Astrocyte (in vitro differentiated cells and primary cell): ENCODE measurements at regions not wholly inside any gene's neighbourhood (a gene's known extent, or its start where the extent isn't known, plus 50 kb on each side); places are given as distances from the start of the nearest gene placed in this dataset.

Source experiments
- DNase-seq: peaks from one replicate; pipeline ENCODE4 v3.0.0-alpha.2; 2010; ENCODE audit warnings: low read depth
- FAIRE-seq: peaks from 2 replicates; lab custom pipeline; 2011; peaks lifted over from hg19 to GRCh38; lab: Jason Lieb, UNC
- H2AFZ ChIP-seq: 2 replicates; pipeline ENCODE4 v1.6.0; 2012; ENCODE audit warnings: low read depth, low read length, inconsistent platforms
- H3K27ac ChIP-seq: 2 replicates; pipeline ENCODE4 v1.5.1; 2011; ENCODE audit warnings: low read depth, low read length, inconsistent platforms
- H3K27me3 ChIP-seq: 2 replicates; pipeline ENCODE4 v1.6.0; 2011; ENCODE audit warnings: low read length, inconsistent platforms; ENCODE audit not compliant: insufficient read depth
- H3K36me3 ChIP-seq: 2 replicates; pipeline ENCODE4 v1.5.1; 2011; ENCODE audit warnings: low read length, inconsistent platforms; ENCODE audit not compliant: insufficient read depth
- H3K4me1 ChIP-seq: 2 replicates; pipeline ENCODE4 v1.5.1; 2011; ENCODE audit warnings: low read length, inconsistent platforms; ENCODE audit not compliant: insufficient read depth
- H3K4me2 ChIP-seq: 2 replicates; pipeline ENCODE4 v1.6.0; 2012; ENCODE audit warnings: low read length, inconsistent platforms
- H3K4me3 ChIP-seq: 2 replicates; pipeline ENCODE4 v1.5.1; 2011; ENCODE audit warnings: low read depth, mild to moderate bottlenecking, low read length, inconsistent platforms; ENCODE audit not compliant: insufficient read depth
- H3K79me2 ChIP-seq: 2 replicates; pipeline ENCODE4 v1.6.0; 2012; ENCODE audit warnings: mild to moderate bottlenecking, low read length, inconsistent platforms; ENCODE audit not compliant: insufficient read depth
- H3K9ac ChIP-seq: 2 replicates; pipeline ENCODE4 v1.6.0; 2012; ENCODE audit warnings: mild to moderate bottlenecking, low read length, inconsistent platforms
- H3K9me3 ChIP-seq: 2 replicates; pipeline ENCODE4 v1.5.1; 2012; ENCODE audit warnings: low read depth, mild to moderate bottlenecking, low read length, inconsistent platforms; ENCODE audit not compliant: insufficient read depth
- H4K20me1 ChIP-seq: 2 replicates; pipeline ENCODE4 v1.6.0; 2012; ENCODE audit warnings: low read length, inconsistent platforms; ENCODE audit not compliant: insufficient read depth
- H3K27ac Mint-ChIP-seq: one replicate; pipeline ENCODE4 v1.8.0; 2021; ENCODE audit warnings: mild to moderate bottlenecking, mixed read lengths; ENCODE audit not compliant: unreplicated experiment
- H3K27me3 Mint-ChIP-seq: one replicate; pipeline ENCODE4 v1.8.0; 2021; ENCODE audit warnings: low read depth, mixed read lengths; ENCODE audit not compliant: unreplicated experiment
- H3K36me3 Mint-ChIP-seq: one replicate; pipeline ENCODE4 v1.8.0; 2021; ENCODE audit warnings: low read depth, mixed read lengths; ENCODE audit not compliant: unreplicated experiment
- H3K4me1 Mint-ChIP-seq: one replicate; pipeline ENCODE4 v1.8.0; 2021; ENCODE audit warnings: low read depth, mixed read lengths; ENCODE audit not compliant: unreplicated experiment
- H3K4me3 Mint-ChIP-seq: one replicate; pipeline ENCODE4 v1.8.0; 2021; ENCODE audit warnings: mild to moderate bottlenecking, moderate library complexity, mixed read lengths; ENCODE audit not compliant: unreplicated experiment
- H3K9me3 Mint-ChIP-seq: one replicate; pipeline ENCODE4 v1.8.0; 2021; ENCODE audit warnings: mild to moderate bottlenecking, mixed read lengths; ENCODE audit not compliant: unreplicated experiment
- EZH2 ChIP-seq: IDR thresholded peaks from 2 replicates; pipeline ENCODE4 v1.6.1; 2012; ENCODE audit warnings: mild to moderate bottlenecking, low read length, inconsistent platforms; ENCODE audit not compliant: insufficient read depth
- TF ChIP-seq, protein P1 (sequence below): IDR thresholded peaks from 2 replicates; pipeline ENCODE4 v1.5.1; 2011; ENCODE audit warnings: low read depth, mild to moderate bottlenecking, inconsistent platforms, low read length, moderate library complexity; ENCODE audit not compliant: insufficient read depth

DNA sequence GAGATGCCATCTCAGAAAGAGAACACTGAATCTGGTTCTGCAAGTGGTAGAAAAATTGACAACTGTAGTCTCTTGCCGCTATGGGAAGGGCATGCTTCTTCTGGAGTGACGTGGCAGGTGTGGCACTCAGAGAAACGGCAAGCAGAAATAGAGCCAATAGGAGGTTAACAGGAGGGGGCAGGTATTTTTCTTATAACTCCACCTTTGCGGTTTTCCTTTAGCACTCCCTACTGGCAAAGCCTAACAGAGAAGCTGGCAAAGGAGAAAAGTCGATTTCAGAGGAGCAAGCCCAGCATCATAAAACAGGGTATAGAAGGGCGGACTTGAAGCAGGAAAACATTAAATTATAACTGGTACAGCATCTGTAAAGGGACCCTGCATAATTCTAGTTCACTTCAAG is 1382.2 kb downstream of the PCDH18 start:
- no peak for DNase-seq
- no peak for FAIRE-seq
- H3K27ac ChIP-seq, result no peak overlapping the region
- no peak overlapping the region for H3K4me3 ChIP-seq
- no peaks in the 10 kb centered on the region for H3K4me1 ChIP-seq
- Mint-ChIP-seq H3K4me1 (no peaks in the 10 kb centered on the region), H3K4me3 (no peak overlapping the region), H3K36me3 (no peaks in the 10 kb centered on the region), H3K27ac (no peak overlapping the region), H3K9me3 (peaks cover 7% of the 10 kb centered on the region), H3K27me3 (no peaks in the 10 kb centered on the region)
- no peaks in the 10 kb centered on the region for H3K79me2 ChIP-seq
- TF ChIP-seq, protein P1, sequence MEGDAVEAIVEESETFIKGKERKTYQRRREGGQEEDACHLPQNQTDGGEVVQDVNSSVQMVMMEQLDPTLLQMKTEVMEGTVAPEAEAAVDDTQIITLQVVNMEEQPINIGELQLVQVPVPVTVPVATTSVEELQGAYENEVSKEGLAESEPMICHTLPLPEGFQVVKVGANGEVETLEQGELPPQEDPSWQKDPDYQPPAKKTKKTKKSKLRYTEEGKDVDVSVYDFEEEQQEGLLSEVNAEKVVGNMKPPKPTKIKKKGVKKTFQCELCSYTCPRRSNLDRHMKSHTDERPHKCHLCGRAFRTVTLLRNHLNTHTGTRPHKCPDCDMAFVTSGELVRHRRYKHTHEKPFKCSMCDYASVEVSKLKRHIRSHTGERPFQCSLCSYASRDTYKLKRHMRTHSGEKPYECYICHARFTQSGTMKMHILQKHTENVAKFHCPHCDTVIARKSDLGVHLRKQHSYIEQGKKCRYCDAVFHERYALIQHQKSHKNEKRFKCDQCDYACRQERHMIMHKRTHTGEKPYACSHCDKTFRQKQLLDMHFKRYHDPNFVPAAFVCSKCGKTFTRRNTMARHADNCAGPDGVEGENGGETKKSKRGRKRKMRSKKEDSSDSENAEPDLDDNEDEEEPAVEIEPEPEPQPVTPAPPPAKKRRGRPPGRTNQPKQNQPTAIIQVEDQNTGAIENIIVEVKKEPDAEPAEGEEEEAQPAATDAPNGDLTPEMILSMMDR, result no peak
- TF ChIP-seq EZH2, result no peak
- H3K4me2 ChIP-seq, result no peak overlapping the region
- no peaks in the 10 kb centered on the region for H3K9me3 ChIP-seq
- H3K27me3 ChIP-seq, result no peaks in the 10 kb centered on the region
- H2AFZ ChIP-seq, result no peak overlapping the region
- H3K9ac ChIP-seq, result no peak overlapping the region
- no peaks in the 10 kb centered on the region for H4K20me1 ChIP-seq
- no peaks in the 10 kb centered on the region for H3K36me3 ChIP-seq

DNA sequence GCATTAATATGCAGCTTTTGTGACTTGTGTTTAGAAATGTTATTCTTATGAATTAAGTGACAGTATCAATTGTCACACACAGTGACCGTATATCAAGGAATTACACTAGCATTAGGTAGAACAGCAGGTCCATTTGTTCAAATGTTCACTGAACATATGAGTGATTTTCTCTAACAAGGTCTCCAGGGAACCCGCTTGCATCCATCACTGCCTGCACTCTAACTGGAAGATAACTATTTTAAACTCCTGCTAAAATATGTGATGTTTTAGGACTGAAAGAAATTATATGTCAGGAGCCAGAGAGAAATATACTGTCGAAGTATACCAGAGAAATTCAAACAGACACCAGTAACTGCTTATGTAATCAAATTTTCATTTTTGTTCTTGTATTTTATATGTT is 1395.7 kb downstream of the PCDH18 start:
- no peaks in the 10 kb centered on the region for H4K20me1 ChIP-seq
- no peak overlapping the region for H3K4me2 ChIP-seq
- no peaks in the 10 kb centered on the region for H3K4me1 ChIP-seq
- no peak overlapping the region for H3K27ac ChIP-seq
- H3K36me3 ChIP-seq, result no peaks in the 10 kb centered on the region
- H3K9ac ChIP-seq, result no peak overlapping the region
- H3K9me3 ChIP-seq, result no peaks in the 10 kb centered on the region
- no peak for TF ChIP-seq EZH2
- TF ChIP-seq, protein P1, result no peak
- Mint-ChIP-seq H3K36me3 (no peaks in the 10 kb centered on the region), H3K9me3 (no peaks in the 10 kb centered on the region), H3K4me3 (no peak overlapping the region), H3K27ac (no peak overlapping the region), H3K4me1 (no peaks in the 10 kb centered on the region), H3K27me3 (no peaks in the 10 kb centered on the region)
- H3K4me3 ChIP-seq, result no peak overlapping the region
- H2AFZ ChIP-seq, result no peak overlapping the region
- H3K27me3 ChIP-seq, result no peaks in the 10 kb centered on the region
- H3K79me2 ChIP-seq, result no peaks in the 10 kb centered on the region
- DNase-seq (no peak), FAIRE-seq (no peak)

DNA sequence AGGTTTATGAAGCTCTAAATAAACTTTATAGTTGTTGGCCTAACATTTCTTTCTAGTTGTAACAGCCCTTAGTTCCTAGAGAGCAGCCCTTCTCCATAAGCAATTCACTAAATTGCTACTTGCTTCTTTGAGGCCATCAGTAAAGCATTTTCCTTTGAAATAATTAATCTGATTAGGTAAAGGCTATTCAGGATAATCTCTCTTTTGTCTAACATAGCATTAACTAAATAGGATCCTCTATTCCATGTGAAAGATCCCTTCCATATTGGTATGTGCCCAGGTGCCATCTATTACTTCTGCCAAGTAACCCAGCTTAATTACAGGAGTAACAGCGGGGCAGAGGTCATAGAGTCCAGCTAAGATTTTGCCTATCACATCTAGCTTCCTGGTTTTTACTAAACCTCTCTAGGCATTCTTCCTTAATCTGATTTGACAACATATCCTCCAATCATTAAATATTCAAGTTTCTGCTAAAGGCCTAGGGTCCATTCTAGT is 1408.0 kb downstream of the PCDH18 start:
- no peak for TF ChIP-seq EZH2
- TF ChIP-seq, protein P1, result no peak
- no peaks in the 10 kb centered on the region for H3K4me1 Mint-ChIP-seq
- H2AFZ ChIP-seq, result no peak overlapping the region
- no peaks in the 10 kb centered on the region for H3K9me3 Mint-ChIP-seq
- H3K27ac Mint-ChIP-seq, result no peak overlapping the region
- H3K27me3 Mint-ChIP-seq, result no peaks in the 10 kb centered on the region
- H3K36me3 ChIP-seq, result no peaks in the 10 kb centered on the region
- no peaks in the 10 kb centered on the region for H3K4me1 ChIP-seq
- no peaks in the 10 kb centered on the region for H3K9me3 ChIP-seq
- H3K27ac ChIP-seq, result no peak overlapping the region
- no peak overlapping the region for H3K9ac ChIP-seq
- no peaks in the 10 kb centered on the region for H4K20me1 ChIP-seq
- H3K4me3 Mint-ChIP-seq, result no peak overlapping the region
- no peaks in the 10 kb centered on the region for H3K79me2 ChIP-seq
- H3K27me3 ChIP-seq, result no peaks in the 10 kb centered on the region
- no peak overlapping the region for H3K4me3 ChIP-seq
- no peak overlapping the region for H3K4me2 ChIP-seq
- DNase-seq (no peak), FAIRE-seq (no peak)
- H3K36me3 Mint-ChIP-seq, result no peaks in the 10 kb centered on the region
